DMS153 treated with DMSO at 0.1 percent for 48 hours (cell line): ENCODE measurements at regions not wholly inside any gene's neighbourhood (a gene's known extent, or its start where the extent isn't known, plus 50 kb on each side); places are given as distances from the start of the nearest gene placed in this dataset.
A peak's percentile ranks its signal among the peaks of the same experiment; 100 is the strongest.

Experiments
- DNase-seq: peaks from one replicate; lab custom pipeline; 2025; ENCODE audit not compliant: unreplicated experiment; lab: John Stamatoyannopoulos, UW

- DNase-seq, result no peak
Observed at GRCh38 chr4:14810568-14810967, 191.7 kb upstream of the CPEB2 start.

DNA sequence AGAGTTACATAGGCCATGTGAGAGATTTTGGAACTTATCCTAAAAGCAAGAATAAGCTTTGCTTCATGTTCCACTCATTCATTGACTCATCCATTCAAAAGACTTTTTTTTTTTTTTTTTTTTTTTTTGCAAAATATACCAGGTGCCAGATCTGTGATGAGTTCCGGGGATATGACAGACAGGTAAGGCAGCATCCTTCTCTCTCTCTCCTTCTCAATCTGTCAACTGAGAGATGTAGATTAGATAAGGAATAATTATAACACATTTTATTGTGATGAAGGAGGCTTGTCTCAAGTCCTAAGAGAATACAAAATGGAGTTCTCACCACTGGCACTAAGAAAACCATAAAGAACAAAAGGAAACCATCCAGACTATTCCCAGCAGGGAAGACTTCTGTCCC is 190.2 kb upstream of the CPEB2 start:
- DNase-seq, result no peak

DNA sequence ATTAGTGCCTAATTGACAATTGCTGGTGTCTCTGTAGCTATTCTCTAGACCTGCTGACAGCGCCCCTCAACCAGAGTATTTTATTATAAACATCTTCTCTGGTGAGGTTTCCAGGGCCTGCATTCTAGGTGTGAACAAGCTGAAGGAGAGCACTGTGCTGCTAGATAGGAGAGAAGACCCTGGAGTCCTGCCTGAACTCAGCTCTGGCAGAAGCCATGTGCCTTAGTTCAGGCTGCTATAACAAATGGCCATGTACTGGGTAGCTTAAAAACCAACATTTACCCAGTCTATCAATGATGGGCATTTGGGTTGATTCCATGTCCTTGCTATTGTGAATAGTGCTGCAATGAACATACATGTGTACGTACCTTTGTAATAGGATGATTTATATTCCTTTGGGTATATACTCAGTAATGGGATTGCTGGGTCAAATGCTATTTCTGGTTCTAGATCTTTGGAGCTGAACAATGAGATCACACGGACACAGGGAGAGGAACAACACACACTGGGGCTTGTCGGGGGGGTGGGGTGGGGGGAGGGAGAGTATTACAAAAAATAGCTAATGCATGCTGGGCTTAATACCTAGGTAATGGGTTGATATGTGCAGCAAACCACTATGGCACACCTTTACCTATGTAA is 185.5 kb upstream of the CPEB2 start:
- DNase-seq, result peak; percentile 2

DNA sequence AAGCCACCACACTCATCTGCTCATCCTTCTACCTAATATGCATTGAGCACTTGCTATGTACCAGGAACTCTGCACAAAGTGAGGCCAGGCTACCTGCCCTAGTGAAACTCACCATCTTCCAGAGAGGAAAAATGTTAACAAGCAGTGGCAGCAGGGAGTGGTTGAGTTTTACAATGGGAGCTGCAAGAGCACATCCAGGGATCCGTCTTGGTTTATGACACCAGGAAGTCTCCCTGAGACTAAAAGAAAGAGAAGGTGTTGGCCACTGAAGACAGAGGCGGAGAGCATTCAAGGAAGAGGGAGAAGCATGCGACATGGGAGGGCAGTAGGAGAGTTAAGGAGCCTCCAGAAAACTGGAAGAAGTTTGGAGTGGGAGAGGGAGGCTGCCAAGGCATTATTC is 178.1 kb upstream of the CPEB2 start:
- no peak for DNase-seq

- DNase-seq, result no peak
Observed at GRCh38 chr4:14827111-14827510, 175.2 kb upstream of the CPEB2 start.

GRCh38 chr4:14829795-14830194 is 172.5 kb upstream of the CPEB2 start:
- DNase-seq, result no peak

DNA sequence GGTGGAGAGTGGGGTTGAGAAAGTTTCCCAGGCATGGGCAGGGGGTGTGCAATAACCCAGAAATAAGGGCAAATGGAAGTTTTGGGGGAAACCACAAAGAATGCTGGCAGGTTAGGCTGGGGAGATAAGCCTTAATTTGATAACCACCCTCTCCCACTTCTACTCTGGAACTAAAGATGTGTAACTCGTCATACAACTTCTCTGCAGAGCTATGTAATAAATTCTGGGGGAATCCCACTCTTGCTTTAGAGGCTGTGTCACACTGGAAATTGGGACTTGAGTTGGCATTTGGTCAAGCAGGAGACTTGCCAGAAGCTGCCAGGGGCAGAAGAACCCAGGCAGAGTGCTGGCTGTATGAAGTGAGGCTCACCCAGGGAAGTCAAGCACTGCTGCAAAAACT is 170.9 kb upstream of the CPEB2 start:
- DNase-seq, result no peak

DNA sequence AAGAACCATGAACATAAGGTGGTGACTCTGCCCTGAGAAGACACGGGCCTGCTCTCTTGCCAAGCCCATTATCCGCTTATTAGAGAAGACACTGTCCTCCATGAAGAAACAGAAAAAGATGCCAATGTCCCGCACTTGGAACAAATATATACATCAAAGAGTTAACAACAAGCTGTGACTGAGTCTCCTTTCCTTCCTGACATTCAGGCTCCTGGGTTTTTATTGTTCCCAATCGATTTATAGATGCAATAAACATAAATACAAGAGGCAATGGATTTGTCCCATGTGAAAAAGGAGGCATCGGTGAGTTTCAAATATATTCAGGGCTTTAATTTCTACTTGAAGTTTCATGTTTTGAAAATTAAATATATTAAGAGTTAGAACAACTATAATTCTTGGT is 169.2 kb upstream of the CPEB2 start:
- DNase-seq, result no peak

DNA sequence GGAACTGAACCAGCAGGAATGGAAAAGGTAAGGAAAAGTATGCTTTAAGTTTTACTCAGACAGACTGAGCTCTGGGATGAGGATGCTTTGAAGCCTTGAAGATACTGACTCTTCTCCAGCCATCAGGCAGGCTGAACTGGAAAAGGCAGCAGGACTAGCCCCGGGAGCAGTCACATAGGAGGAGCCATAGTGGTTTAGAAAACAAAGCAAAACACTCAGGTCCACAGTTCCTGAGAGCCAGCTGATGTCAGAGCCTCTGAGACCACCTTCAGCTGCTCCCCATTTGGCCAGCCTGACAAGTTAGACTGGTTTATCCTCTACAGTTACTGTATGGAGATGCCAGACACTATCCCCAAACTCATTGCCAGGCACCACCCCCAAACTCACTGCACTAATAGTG is 167.9 kb upstream of the CPEB2 start:
- DNase-seq, result no peak

DNA sequence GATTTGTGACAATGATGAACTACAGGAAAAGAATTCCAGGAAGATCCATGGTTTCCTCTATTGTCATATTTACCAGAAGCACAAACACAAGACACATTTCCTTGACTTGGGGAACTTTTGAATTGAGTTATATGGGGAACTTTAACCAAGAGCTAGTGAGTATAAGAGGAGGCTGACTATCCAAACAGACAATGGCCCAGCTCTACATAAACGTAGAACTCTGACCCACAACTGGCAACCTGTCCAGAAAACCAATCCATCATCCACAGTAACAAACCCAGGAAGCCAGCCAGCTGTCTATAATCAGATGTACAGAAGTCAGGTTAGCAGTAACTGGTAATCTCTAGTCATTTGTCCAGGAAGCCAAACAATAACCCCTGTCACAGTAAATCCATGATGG is 167.0 kb upstream of the CPEB2 start:
- no peak for DNase-seq

DNA sequence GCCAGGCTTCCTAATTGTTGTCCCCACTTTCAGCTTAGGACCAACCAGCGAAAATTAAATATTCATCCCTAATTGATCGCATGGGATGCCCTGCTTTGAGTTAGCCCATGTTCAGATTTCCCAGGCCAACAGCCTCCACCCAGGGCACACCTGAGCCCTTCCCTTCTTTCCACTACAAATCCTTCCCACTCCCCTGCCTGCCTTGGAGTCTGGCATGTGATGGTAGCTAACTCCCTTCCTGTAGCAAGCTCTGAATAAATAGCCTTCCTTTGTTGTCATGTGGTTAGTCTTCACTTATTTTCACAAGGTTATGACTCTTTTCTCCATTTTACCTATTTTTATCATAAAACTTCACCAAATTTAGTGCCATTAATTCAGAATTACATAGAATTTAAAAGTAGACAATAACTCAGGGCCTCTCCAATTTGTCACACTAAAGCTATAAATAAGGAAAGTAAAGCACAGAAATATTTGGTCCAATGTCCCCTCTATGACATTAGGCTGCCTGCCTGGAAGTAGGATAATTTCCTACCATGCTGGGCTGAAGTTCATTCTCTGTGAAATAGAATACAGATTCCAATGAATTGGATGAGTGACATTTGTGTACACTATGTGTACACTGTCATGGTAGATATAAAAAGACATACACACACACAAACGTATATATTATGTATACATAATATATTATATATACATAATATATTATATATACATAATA is 166.4 kb upstream of the CPEB2 start:
- no peak for DNase-seq

- DNase-seq, result no peak
Observed at GRCh38 chr4:14837860-14838259, 164.4 kb upstream of the CPEB2 start.

GRCh38 chr4:14841801-14842768 is 160.2 kb upstream of the CPEB2 start:
- peak; percentile 18 for DNase-seq

GRCh38 chr4:14842964-14843630 is 159.2 kb upstream of the CPEB2 start:
- DNase-seq, result no peak

DNA sequence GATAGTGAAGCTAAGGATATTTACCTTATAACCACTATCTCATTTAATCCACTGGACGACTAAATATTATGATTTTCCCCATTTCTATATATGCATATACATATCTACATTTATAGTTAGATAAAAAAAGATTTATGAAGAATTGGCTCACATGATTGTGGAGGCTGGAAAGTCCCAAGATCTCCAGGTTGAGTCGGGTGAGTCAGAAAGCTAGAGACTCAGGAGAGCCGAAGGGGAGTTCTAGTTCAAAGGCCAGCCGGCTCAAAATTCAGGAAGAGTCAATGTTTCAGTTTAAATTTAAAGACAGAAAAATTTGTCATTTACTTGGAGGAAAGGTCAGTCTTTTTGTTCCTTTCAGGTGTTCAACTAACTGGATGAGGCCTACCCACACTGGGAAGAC is 158.2 kb upstream of the CPEB2 start:
- DNase-seq, result no peak

DNA sequence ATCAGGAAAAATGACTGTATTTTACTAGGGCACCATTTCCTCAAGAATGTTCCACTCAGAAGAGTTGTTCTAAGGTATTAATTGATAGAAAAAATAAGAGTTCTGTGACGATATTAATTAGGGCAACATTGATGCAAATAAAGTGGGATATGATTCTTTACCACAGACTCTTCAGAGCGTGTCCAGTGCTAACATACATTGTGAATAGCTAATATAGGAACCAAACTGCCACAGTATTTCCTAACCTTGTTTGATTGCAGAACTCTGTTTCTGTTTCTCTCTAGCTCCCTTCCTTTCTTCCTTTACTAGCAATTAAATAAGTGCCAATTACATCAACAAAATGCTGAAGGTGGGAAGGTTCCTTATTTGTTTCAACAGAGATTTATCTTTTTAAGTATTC is 154.1 kb upstream of the CPEB2 start:
- no peak for DNase-seq

DNA sequence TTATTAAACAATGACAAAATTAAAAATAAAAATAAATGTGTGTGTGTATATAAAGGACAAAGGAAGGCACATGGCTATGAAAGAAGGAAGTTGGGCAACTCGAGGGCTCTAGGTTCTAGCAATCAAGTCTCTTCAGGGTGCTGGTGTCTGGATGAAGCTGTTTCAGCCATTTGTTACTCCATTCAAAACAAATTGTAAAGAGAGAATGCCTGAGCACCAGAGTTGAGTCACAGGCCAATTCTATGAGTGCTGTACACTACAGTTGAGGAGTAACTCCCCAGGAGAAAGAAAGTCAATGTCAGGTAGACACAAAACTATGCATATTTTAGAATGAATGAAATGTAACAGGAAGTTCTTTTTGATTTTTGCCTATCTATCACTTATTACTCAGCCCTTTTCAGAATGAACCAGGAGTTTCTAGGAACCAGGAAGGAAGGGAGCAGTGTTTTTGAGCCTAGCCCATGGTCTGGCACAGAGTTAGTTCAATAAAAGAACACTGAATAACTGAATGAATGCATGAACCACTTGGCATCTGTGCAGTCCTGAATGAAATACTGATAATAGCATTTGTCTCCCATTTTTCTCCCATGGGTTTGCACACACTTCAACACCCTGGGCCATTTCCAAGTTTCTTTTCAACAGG is 151.7 kb upstream of the CPEB2 start:
- no peak for DNase-seq

DNA sequence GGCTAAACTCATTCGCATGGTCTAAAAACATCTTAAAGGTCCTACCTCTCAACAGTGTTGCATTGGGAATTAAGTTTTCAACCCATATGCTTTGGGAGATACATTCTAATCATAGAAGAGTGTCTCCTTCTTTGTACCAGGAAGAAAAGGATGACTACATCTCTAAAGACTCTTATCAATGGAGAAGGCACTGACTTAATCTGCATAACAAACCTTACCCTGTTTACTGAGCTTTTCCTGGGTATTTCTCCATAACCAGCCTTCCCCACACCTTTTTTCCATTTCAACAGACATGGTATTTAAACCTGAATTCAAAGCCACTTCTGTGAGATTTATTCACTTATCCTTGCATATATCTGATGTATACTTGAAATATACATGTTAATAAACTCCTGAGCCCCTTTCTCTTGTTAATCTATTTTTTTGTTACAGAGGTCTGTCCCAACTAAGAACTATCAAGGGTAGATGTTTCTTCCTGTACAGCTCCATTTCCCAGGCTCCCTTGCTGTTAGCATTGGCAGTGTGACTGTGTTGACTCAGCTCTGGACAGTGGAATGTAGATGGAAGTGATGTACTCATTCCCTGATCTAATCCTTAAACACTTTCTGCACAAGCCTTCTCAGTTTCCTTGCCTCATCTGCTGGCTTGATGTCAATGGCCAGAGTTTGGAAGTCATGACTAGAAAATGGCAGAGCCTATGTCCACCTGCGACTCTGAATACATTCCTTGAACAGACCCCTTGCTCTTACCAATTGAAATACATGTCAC is 148.9 kb upstream of the CPEB2 start:
- no peak for DNase-seq

DNA sequence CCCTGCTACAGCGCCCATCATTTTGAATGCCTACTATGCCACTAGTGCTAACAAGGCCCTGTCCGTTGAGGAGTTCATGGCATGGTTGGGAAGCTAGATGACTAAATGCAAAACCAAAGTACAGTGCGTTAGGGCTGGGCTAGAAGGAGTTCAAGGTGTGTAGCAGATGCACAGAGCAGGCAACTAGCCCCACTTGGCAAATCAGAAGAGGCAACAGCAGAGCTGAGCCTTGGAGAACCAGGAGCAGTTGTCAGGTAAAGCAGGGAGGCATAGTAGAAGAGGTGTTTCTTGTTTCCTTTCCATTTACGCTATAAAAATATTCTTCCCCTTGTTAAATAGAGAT is 146.6 kb upstream of the CPEB2 start:
- DNase-seq, result no peak
